DND-41 (cell line): ENCODE measurements at regions not wholly inside any gene's neighbourhood (a gene's known extent, or its start where the extent isn't known, plus 50 kb on each side); places are given as distances from the start of the nearest gene placed in this dataset.

Experiments
- CTCF ChIP-seq: IDR thresholded peaks from 2 replicates; pipeline ENCODE4 v1.5.1; 2012; ENCODE audit warnings: borderline replicate concordance, low read length, moderate library complexity, mild to moderate bottlenecking; ENCODE audit not compliant: poor library complexity, severe bottlenecking; ENCODE audit errors: extremely low read depth
- EZH2 ChIP-seq: IDR thresholded peaks from 3 replicates; pipeline ENCODE4 v1.6.1; 2012; ENCODE audit warnings: borderline replicate concordance, low read depth, mild to moderate bottlenecking, moderate library complexity, low read length, inconsistent platforms; ENCODE audit not compliant: severe bottlenecking

GRCh38 chr10:89946106-89946505 is 244.7 kb downstream of the KIF20B start:
- TF ChIP-seq CTCF (no peak), EZH2 (no peak)
